GM12892 (cell line): ENCODE measurements at regions not wholly inside any gene's neighbourhood (a gene's known extent, or its start where the extent isn't known, plus 50 kb on each side); places are given as distances from the start of the nearest gene placed in this dataset.

Experiments
- POLR2A ChIP-seq: IDR thresholded peaks from 2 replicates; pipeline ENCODE4 v1.6.1; 2011; ENCODE audit warnings: low read depth, low read length, control low read depth
- POLR2AphosphoS5 ChIP-seq: IDR thresholded peaks from 2 replicates; pipeline ENCODE4 v1.6.1; 2011; ENCODE audit warnings: low read depth, low read length, control low read depth
- TAF1 ChIP-seq: IDR thresholded peaks from 2 replicates; pipeline ENCODE4 v1.6.1; 2011; ENCODE audit warnings: low read depth, mild to moderate bottlenecking, control low read depth, low read length, borderline replicate concordance

GRCh38 chr12:34207858-34208257 lies 185.6 kb downstream of the ALG10 start:
- TF ChIP-seq POLR2A (no peak), TAF1 (no peak), POLR2AphosphoS5 (no peak)
